GM12801 (cell line): ENCODE measurements at regions not wholly inside any gene's neighbourhood (a gene's known extent, or its start where the extent isn't known, plus 50 kb on each side); places are given as distances from the start of the nearest gene placed in this dataset.

ENCODE experiments used
- TF ChIP-seq, protein P1 (sequence below): IDR thresholded peaks from one replicate; pipeline ENCODE4 v1.5.1; 2011; ENCODE audit warnings: control low read depth; ENCODE audit not compliant: insufficient read length; ENCODE audit errors: extremely low read depth

DNA sequence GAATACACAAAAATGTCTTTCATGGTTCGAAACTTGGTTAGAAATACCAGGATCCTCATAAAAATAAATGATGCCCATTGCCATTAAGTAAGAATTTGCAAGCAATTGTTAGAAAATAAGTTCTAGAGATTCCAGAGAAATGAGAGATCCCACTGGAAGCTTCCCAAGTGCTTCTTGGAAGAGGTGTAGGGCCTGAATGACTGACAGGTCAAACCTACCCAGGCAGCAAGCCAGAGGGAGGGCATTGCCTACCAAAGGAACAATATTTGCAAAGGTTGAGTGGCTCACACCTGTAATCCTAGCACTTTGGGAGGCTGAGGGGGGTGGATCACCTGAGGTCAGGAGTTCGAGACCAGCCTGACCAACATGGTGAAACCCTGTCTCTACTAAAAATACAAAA is 777.0 kb upstream of the WWC1 start:
- TF ChIP-seq, protein P1, sequence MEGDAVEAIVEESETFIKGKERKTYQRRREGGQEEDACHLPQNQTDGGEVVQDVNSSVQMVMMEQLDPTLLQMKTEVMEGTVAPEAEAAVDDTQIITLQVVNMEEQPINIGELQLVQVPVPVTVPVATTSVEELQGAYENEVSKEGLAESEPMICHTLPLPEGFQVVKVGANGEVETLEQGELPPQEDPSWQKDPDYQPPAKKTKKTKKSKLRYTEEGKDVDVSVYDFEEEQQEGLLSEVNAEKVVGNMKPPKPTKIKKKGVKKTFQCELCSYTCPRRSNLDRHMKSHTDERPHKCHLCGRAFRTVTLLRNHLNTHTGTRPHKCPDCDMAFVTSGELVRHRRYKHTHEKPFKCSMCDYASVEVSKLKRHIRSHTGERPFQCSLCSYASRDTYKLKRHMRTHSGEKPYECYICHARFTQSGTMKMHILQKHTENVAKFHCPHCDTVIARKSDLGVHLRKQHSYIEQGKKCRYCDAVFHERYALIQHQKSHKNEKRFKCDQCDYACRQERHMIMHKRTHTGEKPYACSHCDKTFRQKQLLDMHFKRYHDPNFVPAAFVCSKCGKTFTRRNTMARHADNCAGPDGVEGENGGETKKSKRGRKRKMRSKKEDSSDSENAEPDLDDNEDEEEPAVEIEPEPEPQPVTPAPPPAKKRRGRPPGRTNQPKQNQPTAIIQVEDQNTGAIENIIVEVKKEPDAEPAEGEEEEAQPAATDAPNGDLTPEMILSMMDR = no peak

DNA sequence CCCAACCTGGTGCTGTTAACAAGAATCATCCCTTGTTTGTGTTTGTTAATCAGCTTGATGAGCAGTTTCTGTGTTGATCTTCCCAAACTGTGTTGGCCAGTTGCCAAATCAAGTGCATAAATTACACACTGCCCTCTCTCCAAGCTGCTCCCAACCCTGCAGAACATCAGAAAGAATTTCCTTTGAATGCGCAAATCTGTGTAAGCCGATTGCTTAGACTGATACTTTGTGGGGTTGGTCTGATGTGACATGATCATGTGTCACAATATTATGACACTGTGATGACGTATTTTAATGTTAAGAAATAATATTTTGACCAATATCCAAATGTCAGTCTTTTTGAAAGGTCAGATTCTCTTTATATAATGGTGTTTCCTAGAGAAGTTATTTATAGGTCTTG is 766.4 kb upstream of the WWC1 start:
- TF ChIP-seq, protein P1 = no peak

GRCh38 chr5:167528651-167529050 is 762.8 kb upstream of the WWC1 start:
- TF ChIP-seq, protein P1 = no peak

DNA sequence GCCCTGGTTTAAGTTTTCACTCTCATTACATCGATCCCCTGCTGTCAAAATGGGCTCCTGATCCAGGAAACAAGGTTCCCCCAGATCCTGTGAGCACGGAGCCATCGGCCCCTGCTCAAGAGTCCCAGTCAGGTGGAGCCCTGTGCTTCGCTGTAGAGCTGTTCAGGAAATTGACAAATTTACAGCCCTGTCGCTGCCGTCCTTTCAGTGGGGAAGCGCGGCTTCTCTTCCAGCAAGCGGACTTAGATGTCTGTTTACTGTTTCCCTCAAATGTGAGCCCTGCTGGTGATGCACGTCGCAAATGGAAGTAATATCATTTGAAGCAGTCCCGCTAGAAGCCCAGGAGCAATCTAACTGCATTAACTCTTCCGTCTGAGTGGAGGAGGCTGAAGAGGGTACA is 760.9 kb upstream of the WWC1 start:
- TF ChIP-seq, protein P1 = no peak

GRCh38 chr5:167533814-167534795 is 757.3 kb upstream of the WWC1 start:
- TF ChIP-seq, protein P1 = no peak

GRCh38 chr5:167539747-167540146 is 751.7 kb upstream of the WWC1 start:
- TF ChIP-seq, protein P1 = no peak

DNA sequence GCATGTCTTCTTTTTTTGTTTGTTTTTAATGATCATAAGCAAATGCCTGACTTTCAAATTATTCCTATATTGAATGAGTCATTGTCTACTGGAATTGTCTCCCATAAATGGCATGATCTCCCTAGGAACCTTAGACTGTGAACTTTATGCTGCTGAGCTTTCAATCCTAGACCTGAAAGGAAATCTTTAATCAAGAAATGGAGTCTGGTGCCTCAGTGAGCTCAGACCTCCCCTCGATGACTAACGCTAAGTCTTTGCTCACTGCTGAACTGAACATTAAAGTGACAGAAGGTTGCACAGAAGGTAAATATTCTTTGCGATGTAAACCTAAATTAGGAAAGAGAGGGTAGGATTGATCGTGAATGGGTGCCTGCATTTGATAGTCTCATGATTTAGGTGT is 745.2 kb upstream of the WWC1 start:
- TF ChIP-seq, protein P1 = no peak
